IMR-90 (cell line): ENCODE measurements at regions not wholly inside any gene's neighbourhood (a gene's known extent, or its start where the extent isn't known, plus 50 kb on each side); places are given as distances from the start of the nearest gene placed in this dataset.

Source experiments
- ATAC-seq: fragments of 200-7000 bp; cut with Tn5 transposase; 2 replicates; pipeline ENCODE4 v1.9.1; 2020; ENCODE audit warnings: low read depth, mild to moderate bottlenecking, moderate library complexity
- BruUV-seq: library from RNA; stranded (reverse); fragments of 400-500 nt; replicated peaks from 2 replicates; lab custom pipeline; 2021; lab: Mats Ljungman, UMichigan
- CTCF ChIA-PET: fragments of 300-600 bp; formaldehyde crosslinking; extraction: SDS; loops from one replicate; lab custom pipeline; 2021; ENCODE audit warnings: antibody characterized with exemption; lab: Yijun Ruan, JAX
- POLR2A ChIA-PET: fragments of 300-600 bp; sonication (Branson Sonifier 250); formaldehyde crosslinking; loops from one replicate; lab custom pipeline; 2022; ENCODE audit warnings: antibody characterized with exemption; ENCODE audit not compliant: unreplicated experiment; lab: Charles Lee
- DNase-seq: peaks from one replicate; pipeline ENCODE4 v3.0.0; 2013
- H2AFZ ChIP-seq: replicated peaks from 2 replicates; pipeline ENCODE3; 2013; ENCODE audit warnings: low read length, mild to moderate bottlenecking; ENCODE audit not compliant: poor library complexity
- H2AK5ac ChIP-seq: 2 replicates; pipeline ENCODE4 v1.6.1; 2013; ENCODE audit warnings: low read depth, low read length, inconsistent platforms
- H2AK9ac ChIP-seq: replicated peaks from 2 replicates; pipeline ENCODE3; 2013; ENCODE audit warnings: mild to moderate bottlenecking, low read depth, low read length, moderate library complexity; ENCODE audit not compliant: poor library complexity
- H2BK120ac ChIP-seq: 2 replicates; pipeline ENCODE4 v1.6.1; 2013; ENCODE audit warnings: low read depth, low read length, inconsistent platforms
- H2BK15ac ChIP-seq: 3 replicates; pipeline ENCODE4 v1.6.1; 2013; ENCODE audit warnings: low read depth, low read length, inconsistent platforms
- H2BK20ac ChIP-seq: 2 replicates; pipeline ENCODE4 v1.6.1; 2013; ENCODE audit warnings: low read depth, mild to moderate bottlenecking, inconsistent platforms, low read length, moderate library complexity
- H2BK5ac ChIP-seq: 2 replicates; pipeline ENCODE4 v1.6.1; 2013; ENCODE audit warnings: mild to moderate bottlenecking, low read depth, low read length, inconsistent platforms; ENCODE audit not compliant: poor library complexity, severe bottlenecking
- H3K14ac ChIP-seq: replicated peaks from 2 replicates; pipeline ENCODE4 v1.6.1; 2013; ENCODE audit warnings: low read depth, low read length, inconsistent platforms
- H3K18ac ChIP-seq: 2 replicates; pipeline ENCODE4 v1.6.1; 2013; ENCODE audit warnings: low read depth, low read length, control low read depth
- H3K23ac ChIP-seq: 2 replicates; pipeline ENCODE4 v1.6.1; 2013; ENCODE audit warnings: low read depth, low read length, inconsistent platforms
- H3K27ac ChIP-seq: 2 replicates; pipeline ENCODE4 v1.5.1; 2013; ENCODE audit warnings: mild to moderate bottlenecking, control low read depth, low read length; ENCODE audit not compliant: insufficient read depth
- H3K27me3 ChIP-seq: 2 replicates; pipeline ENCODE4 v1.6.1; 2013; ENCODE audit warnings: low read length; ENCODE audit not compliant: control insufficient read depth, insufficient read depth
- H3K36me3 ChIP-seq: 2 replicates; pipeline ENCODE4 v1.6.1; 2013; ENCODE audit warnings: low read length, mixed read lengths; ENCODE audit not compliant: control insufficient read depth, insufficient read depth
- H3K4ac ChIP-seq: 2 replicates; pipeline ENCODE4 v1.6.1; 2013; ENCODE audit warnings: low read depth, low read length, inconsistent platforms
- H3K4me1 ChIP-seq: 2 replicates; pipeline ENCODE4 v1.6.1; 2013; ENCODE audit warnings: low read length, mixed read lengths; ENCODE audit not compliant: control insufficient read depth, insufficient read depth
- H3K4me2 ChIP-seq: 2 replicates; pipeline ENCODE4 v1.6.1; 2013; ENCODE audit warnings: low read depth, mild to moderate bottlenecking, control low read depth, low read length, moderate library complexity
- H3K4me3 ChIP-seq: 2 replicates; pipeline ENCODE4 v1.5.1; 2013; ENCODE audit warnings: low read depth, mild to moderate bottlenecking, control low read depth, low read length, moderate library complexity; ENCODE audit not compliant: insufficient read depth
- H3K56ac ChIP-seq: 2 replicates; pipeline ENCODE4 v1.6.1; 2013; ENCODE audit warnings: low read length, inconsistent platforms; ENCODE audit not compliant: insufficient read depth; ENCODE audit errors: extremely low read depth
- H3K79me1 ChIP-seq, 2 experiments: 2 replicates each; pipeline ENCODE4 v1.6.1; 2013; ENCODE audit warnings: low read length in 2 of 2, inconsistent platforms in 1 of 2, low read depth in 1 of 2
- H3K9ac ChIP-seq: 2 replicates; pipeline ENCODE4 v1.6.1; 2013; ENCODE audit warnings: low read depth, low read length, control low read depth
- H3K9me1 ChIP-seq: 2 replicates; pipeline ENCODE4 v1.6.1; 2013; ENCODE audit warnings: low read length, inconsistent platforms; ENCODE audit not compliant: insufficient read depth
- H3K9me3 ChIP-seq: 2 replicates; pipeline ENCODE4 v1.6.1; 2013; ENCODE audit warnings: low read length; ENCODE audit not compliant: control insufficient read depth, insufficient read depth
- H4K20me1 ChIP-seq: 2 replicates; pipeline ENCODE4 v1.6.1; 2013; ENCODE audit warnings: low read length, inconsistent platforms; ENCODE audit not compliant: insufficient read depth
- H4K5ac ChIP-seq: 2 replicates; pipeline ENCODE4 v1.6.1; 2013; ENCODE audit warnings: mild to moderate bottlenecking, low read depth, low read length, control low read depth
- H4K8ac ChIP-seq, 2 experiments: 2 replicates each; pipeline ENCODE4 v1.6.1; 2013; ENCODE audit warnings: low read depth in 2 of 2, low read length in 2 of 2, control low read depth in 1 of 2, inconsistent platforms in 1 of 2
- H4K91ac ChIP-seq: 2 replicates; pipeline ENCODE4 v1.6.1; 2013; ENCODE audit warnings: low read depth, low read length, inconsistent platforms; ENCODE audit not compliant: insufficient read depth
- BHLHE40 ChIP-seq: fragments of 150-350 bp; IDR thresholded peaks from 2 replicates; pipeline ENCODE4 v1.6.1; 2016; ENCODE audit warnings: mild to moderate bottlenecking, low read depth, low read length
- CEBPB ChIP-seq: IDR thresholded peaks from 2 replicates; pipeline ENCODE4 v1.6.1; 2012; ENCODE audit warnings: low read depth, low read length, improper control_type of control experiment
- MAFK ChIP-seq: IDR thresholded peaks from 2 replicates; pipeline ENCODE4 v1.6.1; 2012; ENCODE audit warnings: low read depth, low read length, improper control_type of control experiment
- MAZ ChIP-seq: IDR thresholded peaks from 2 replicates; pipeline ENCODE4 v1.6.1; 2012; ENCODE audit warnings: low read depth, mild to moderate bottlenecking, low read length, improper control_type of control experiment, moderate library complexity, borderline replicate concordance
- MXI1 ChIP-seq: IDR thresholded peaks from 2 replicates; pipeline ENCODE4 v1.6.1; 2012; ENCODE audit warnings: low read depth, mild to moderate bottlenecking, low read length, moderate library complexity, borderline replicate concordance
- SMC3 ChIP-seq: fragments of 150-350 bp; IDR thresholded peaks from 2 replicates; pipeline ENCODE4 v1.6.1; 2016; ENCODE audit warnings: low read depth, mild to moderate bottlenecking, antibody characterized with exemption, low read length, moderate library complexity
- WGBS, 2 experiments: methylation state at CpG; one replicate each; pipeline versions ENCODE4 v1.1.5 to v1.1.7; 2013; ENCODE audit warnings: missing lambda C conversion rate in 2 of 2; ENCODE audit not compliant: insufficient read length in 1 of 2; ENCODE audit errors: extremely low coverage in 2 of 2; 5-methylcytosine and 5-hydroxymethylcytosine counted together
- dilution Hi-C: fragments of 300-500 bp; cut with HindIII; formaldehyde crosslinking; loops from one replicate; pipeline ENCODE4 v1.14.3; 2018; ENCODE audit warnings: low sequenced_read_pairs; ENCODE audit not compliant: unreplicated experiment
- in situ Hi-C: fragments of 300-500 bp; cut with MboI; formaldehyde crosslinking; loops from 3 replicates; pipeline ENCODE4 v1.14.3; 2019; ENCODE audit warnings: low sequenced_read_pairs, inconsistent platforms, mixed read lengths
- intact Hi-C: fragments of 100-400 bp; cut with micrococcal nuclease; formaldehyde crosslinking; loops from 2 replicates; pipeline ENCODE4 v1.10.0; 2022
- TF ChIP-seq, protein P1 (sequence below): conservative IDR thresholded peaks from 2 replicates; pipeline ENCODE4 v1.5.1; 2012; ENCODE audit warnings: mild to moderate bottlenecking, low read depth, low read length, improper control_type of control experiment

GRCh38 chr3:80496452-80496851 lies 728.7 kb upstream of the ROBO1 start:
- H3K23ac ChIP-seq, result no peak overlapping the region
- no TSS peak for BruUV-seq
- H3K18ac ChIP-seq, result no peak overlapping the region
- H3K4ac ChIP-seq, result no peak overlapping the region
- no peak overlapping the region for H2BK15ac ChIP-seq
- H3K9ac ChIP-seq, result no peak overlapping the region
- ChIA-PET POLR2A (no interaction called here), CTCF (no interaction called here)
- H2AK5ac ChIP-seq, result no peak overlapping the region
- no peaks in the 10 kb centered on the region for H3K27me3 ChIP-seq
- in situ Hi-C loops (no loop called here), intact Hi-C loops (no loop called here), dilution Hi-C loops (no loop called here)
- no peak overlapping the region for H3K14ac ChIP-seq
- TF ChIP-seq SMC3, result no peak
- TF ChIP-seq CEBPB, result no peak
- TF ChIP-seq MXI1, result no peak
- no peak for TF ChIP-seq MAFK
- TF ChIP-seq BHLHE40, result no peak
- TF ChIP-seq MAZ, result no peak
- TF ChIP-seq, protein P1, sequence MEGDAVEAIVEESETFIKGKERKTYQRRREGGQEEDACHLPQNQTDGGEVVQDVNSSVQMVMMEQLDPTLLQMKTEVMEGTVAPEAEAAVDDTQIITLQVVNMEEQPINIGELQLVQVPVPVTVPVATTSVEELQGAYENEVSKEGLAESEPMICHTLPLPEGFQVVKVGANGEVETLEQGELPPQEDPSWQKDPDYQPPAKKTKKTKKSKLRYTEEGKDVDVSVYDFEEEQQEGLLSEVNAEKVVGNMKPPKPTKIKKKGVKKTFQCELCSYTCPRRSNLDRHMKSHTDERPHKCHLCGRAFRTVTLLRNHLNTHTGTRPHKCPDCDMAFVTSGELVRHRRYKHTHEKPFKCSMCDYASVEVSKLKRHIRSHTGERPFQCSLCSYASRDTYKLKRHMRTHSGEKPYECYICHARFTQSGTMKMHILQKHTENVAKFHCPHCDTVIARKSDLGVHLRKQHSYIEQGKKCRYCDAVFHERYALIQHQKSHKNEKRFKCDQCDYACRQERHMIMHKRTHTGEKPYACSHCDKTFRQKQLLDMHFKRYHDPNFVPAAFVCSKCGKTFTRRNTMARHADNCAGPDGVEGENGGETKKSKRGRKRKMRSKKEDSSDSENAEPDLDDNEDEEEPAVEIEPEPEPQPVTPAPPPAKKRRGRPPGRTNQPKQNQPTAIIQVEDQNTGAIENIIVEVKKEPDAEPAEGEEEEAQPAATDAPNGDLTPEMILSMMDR, result no peak
- no peak overlapping the region for H2BK20ac ChIP-seq
- no peaks in the 10 kb centered on the region for H4K20me1 ChIP-seq
- H2AFZ ChIP-seq, result no peak overlapping the region
- H3K4me3 ChIP-seq, result no peak overlapping the region
- H4K91ac ChIP-seq, result no peak overlapping the region
- H4K8ac ChIP-seq, result no peak overlapping the region
- no peaks in the 10 kb centered on the region for H3K79me1 ChIP-seq
- H3K9me1 ChIP-seq, result no peaks in the 10 kb centered on the region
- H3K9me3 ChIP-seq, result peaks cover 11% of the 10 kb centered on the region
- H3K56ac ChIP-seq, result no peak overlapping the region
- no peak overlapping the region for H2BK5ac ChIP-seq
- no peak overlapping the region for H3K4me2 ChIP-seq
- no peak overlapping the region for H4K5ac ChIP-seq
- 53% methylated on average over 3 of the region's 3 CpGs; no CpG with 5 or more reads in 1 of the 2 experiments for WGBS, 2 experiments
- no peak for ATAC-seq
- no peak overlapping the region for H2AK9ac ChIP-seq
- no peaks in the 10 kb centered on the region for H3K36me3 ChIP-seq
- no peak overlapping the region for H3K27ac ChIP-seq
- DNase-seq, result no peak
- no peaks in the 10 kb centered on the region for H3K4me1 ChIP-seq
- H2BK120ac ChIP-seq, result no peak overlapping the region
